ENCODE measurements at regions not wholly inside any gene's neighbourhood (a gene's known extent, or its start where the extent isn't known, plus 50 kb on each side); places are given as distances from the start of the nearest gene placed in this dataset.
"Not testable (repeated sequence)": the region's sequence is repeated elsewhere in the genome, so short reads cannot be mapped to it uniquely, and the experiment has no call there.

DNA sequence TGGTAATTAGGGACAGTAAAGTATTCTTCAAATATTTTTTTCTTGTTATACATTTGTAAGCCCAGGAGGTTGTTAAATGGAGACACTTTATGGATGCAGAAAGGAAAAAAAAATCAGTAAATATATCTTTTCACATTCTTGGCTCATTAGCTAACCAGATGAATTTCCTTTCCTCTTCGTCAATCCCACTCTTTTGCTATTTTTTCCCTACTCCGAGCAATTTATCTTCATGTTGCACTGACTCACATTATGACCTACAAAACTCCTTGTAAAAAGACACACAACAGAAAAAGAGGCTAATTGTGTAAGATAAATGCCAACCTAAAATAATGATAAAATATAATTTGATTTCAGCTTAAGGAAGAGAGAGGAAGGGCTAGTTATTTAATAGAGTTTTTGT is 472.9 kb upstream of the ZNF337 start:
- TF ChIP-seq ZNF274 (IDR thresholded peaks at IDR 0.05; ENCODE audit: low read depth, low read length): no peak

DNA sequence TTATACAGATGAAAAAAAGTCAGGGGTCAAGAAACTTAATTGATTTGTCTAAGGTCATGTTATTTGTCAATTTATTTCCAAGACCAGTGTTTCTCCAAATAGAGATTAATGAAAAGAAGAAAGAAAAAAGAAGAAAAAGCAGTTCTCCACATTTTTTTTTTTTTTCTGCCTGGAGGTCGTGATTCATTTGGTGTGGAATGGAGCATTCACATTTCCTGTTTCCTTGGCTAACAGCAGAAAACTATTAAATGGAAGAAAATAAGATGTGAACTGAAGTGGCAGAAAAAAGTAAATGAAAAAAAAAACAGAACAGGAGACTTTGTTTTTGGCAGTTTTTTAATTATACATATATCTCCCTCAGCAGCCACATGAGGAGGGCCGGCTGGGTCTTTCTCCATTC is 470.8 kb upstream of the ZNF337 start:
- H3K4me3 ChIP-seq (ENCODE audit: low read length): no peak overlapping the region
- no peak for TF ChIP-seq ZNF274 (IDR thresholded peaks at IDR 0.05; ENCODE audit: low read depth, low read length)

More for the DNA sequence above, 472.9 kb upstream of the ZNF337 start:
- H3K4me3 ChIP-seq (ENCODE audit: low read length): no peak overlapping the region

DNA sequence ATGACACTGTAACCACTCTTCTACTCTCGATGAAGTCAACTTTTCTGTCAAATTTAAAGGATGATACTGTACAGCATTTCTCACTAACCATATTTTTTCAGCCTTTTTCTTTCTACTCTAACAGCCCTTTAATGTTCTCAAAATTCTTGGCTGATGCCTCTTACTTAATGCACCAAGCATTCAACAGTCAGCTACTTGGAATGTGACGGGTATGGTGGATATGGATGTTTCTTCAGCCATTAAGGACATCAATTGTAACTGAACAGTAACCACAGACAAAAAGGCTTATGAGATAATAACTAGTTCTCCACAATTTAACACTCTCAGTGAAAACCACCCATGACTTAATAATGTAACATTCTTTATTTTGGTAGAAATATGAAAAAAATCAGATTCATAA is 467.2 kb upstream of the ZNF337 start:
- no peak for TF ChIP-seq ZNF274 (IDR thresholded peaks at IDR 0.05; ENCODE audit: low read depth, low read length)
- no peak overlapping the region for H3K4me3 ChIP-seq (ENCODE audit: low read length)

DNA sequence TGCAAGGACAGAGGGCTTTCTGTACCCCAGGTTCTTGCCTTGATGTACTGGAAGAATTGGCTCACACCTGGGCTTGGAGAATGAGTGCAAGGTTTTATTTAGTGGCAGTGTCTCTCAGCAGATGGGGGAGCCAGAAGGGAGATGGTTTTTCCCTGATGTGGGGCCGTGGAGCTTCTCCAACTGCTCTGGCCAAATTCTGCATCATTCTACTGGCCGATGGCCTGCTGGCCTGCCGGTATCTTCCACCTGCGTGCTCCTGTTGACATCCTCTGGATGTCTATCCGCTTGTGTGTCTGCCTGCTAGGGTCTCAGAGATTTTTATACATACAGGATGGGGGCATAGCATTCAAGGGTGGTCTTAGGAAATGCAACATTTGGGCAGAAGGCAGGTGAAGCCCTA is 466.5 kb upstream of the ZNF337 start:
- not testable (repeated sequence) for H3K4me3 ChIP-seq (ENCODE audit: low read length)

DNA sequence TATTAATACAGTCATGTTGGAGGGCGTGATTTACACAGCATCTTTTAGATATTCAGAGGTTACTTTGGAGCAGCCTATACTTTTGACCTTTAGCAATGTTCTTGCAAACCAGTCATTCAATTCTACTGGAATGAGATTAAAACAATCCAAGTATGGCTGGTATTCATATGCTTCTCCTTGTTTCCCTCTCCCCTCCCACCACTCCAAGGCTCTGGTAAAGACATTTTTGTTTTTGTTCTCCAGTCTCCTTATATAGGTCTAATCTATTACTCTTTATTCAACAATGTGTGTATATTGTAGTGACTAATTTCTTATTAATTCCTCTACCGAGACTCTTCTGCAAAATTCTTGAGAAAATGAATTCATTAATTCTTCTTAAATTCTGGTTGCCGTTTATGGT is 465.1 kb upstream of the ZNF337 start:
- H3K4me3 ChIP-seq (ENCODE audit: low read length): not testable (repeated sequence)

DNA sequence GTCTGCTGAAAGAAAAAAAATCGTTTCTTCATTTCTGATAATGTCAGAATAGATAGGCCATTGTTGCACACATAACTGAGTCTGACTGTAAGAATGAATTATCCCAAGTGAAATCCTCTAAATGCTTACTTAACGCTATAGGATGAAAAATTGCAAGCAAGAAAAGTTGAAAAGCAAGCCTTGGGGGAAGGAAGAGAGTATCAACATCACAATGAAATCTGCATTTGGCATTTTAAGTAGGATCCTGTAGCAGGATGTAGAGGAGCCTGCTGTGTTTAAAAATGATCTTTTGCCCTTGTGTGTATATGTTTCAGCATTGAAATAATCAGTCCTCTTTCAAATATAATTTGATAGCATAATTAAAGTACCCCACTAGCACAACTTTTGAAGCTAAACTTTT is 464.3 kb upstream of the ZNF337 start:
- not testable (repeated sequence) for H3K4me3 ChIP-seq (ENCODE audit: low read length)

DNA sequence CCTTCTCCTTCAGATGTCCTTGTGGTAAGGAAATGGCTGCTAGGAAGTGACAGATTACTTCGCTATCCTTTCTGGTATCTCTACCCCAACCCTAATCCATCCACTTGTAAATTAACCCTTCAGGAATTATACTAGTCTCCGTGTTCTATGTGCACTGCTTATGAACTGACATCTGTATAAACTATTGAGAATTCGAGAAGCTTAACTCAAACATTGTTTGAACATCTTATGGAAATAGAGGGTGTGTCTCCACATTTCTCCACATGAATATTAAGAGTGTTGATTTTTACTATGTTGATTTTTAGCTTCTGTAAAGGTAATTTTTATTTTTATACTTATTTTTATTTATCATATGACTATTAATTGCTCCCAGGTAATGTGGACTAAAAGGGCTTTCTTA is 457.6 kb upstream of the ZNF337 start:
- no peak overlapping the region for H3K4me3 ChIP-seq (ENCODE audit: low read length)
- no peak for TF ChIP-seq ZNF274 (IDR thresholded peaks at IDR 0.05; ENCODE audit: low read depth, low read length)

DNA sequence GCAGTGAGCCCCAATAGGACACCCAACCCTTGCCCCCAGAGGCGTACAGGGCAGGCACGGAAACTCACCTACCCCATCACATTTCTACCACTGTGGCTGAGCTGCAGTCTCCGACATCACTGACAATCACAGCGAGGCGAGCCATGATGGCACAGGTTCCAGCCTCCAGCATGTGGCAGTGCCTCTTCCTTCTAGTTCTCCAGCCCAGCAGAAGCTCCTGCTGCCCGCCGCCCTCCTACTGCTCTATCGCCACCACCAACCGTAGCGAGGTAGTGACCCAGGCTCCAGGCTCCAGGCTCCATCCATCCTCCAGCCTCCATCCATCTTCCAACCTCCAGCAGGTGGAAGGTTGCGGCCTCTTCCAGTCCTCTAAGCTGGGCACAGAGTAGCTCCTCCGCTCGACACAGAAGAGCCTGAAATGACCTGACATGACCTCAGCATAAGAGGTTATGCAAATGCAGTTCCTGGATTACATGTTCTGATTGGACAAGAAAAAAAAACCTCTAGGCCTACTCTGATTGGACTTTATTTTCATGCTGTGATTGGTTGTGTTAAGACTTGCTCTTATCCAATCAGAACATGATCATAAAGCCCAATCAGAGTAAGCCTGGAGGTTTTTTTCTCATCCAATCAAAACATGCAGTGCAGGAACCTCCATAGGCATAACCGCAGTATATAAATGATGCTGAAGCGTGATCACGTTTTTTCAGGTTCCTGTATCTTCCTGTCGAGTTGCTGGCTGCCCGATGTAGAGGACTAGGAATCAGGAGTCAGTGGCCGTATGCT is 438.9 kb upstream of the ZNF337 start:
- no peak for TF ChIP-seq ZNF274 (IDR thresholded peaks at IDR 0.05; ENCODE audit: low read depth, low read length)
- no peak overlapping the region for H3K4me3 ChIP-seq (ENCODE audit: low read length)

DNA sequence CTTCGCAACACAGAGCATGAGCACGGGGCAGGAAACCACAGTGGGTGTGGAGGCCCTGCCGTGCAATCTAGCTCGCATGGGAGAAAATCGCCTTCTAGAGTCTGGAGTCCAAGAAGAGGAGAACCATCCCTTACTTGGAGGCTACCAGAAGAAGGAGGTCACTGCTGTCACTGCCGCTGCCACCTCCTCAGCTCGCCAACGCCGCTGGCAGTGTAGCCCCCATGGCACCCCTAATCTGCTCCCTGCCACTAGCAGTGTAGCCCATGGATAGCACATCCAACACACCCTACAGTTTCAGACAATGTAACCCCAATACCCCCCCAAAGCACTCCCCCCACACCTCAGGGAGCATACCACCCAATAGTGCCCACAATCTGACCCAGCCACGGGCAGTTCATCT is 438.0 kb upstream of the ZNF337 start:
- TF ChIP-seq ZNF274 (IDR thresholded peaks at IDR 0.05; ENCODE audit: low read depth, low read length): no peak

DNA sequence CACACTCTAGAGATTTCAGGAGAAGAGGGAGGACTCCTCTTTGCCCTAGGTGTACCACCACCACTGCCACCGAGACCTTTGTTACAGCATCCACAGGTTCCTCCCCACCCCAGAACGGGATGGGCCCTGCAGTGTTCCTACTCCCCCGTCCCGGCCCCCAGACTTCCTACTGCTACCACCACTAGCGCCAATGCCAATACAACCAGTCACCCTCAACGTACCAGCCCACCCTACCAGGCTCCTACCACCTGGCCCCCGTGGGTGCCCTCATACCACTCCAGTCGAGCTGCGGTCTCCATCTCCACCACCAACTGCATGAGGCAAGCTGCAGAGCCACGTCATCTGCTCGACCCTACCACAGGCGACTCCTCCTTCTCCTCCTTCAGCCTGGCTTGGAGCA is 437.1 kb upstream of the ZNF337 start:
- H3K4me3 ChIP-seq (ENCODE audit: low read length): not testable (repeated sequence)

More for the DNA sequence above, 438.0 kb upstream of the ZNF337 start:
- no peak overlapping the region for H3K4me3 ChIP-seq (ENCODE audit: low read length)

DNA sequence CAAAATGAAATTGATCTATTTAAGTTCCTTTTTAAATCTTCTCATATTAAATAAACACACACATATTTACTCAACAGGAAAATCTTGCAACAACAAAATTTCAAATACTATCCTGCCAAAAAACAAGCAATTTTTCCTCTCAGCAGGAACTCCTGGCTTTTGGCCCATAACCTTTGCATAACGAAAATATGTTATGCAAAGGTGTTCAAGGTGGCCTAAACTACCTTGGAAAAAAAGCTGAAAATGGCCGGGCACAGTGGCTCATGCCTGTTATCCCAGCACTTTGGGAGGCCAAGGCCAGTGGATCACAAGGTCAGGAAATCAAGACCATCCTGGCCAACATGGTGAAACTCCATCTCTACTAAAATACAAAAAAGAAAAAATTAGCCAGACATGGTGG is 424.3 kb upstream of the ZNF337 start:
- not testable (repeated sequence) for H3K4me3 ChIP-seq (ENCODE audit: low read length)

DNA sequence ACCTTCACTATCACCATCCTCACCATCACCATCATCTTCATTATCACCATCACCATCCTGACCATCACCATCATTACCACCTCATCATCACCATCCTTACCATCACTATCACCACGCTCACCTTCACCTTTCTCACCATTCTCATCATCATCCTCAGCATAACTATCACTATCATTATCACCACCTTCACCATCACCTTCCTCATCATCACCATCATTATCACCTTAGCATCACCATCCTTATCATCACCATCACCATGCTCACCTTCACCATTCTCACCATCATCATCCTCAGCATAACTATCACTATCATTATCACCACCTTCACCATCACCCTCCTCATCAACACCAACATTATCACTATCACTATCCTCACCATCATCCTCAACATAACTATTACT is 397.8 kb upstream of the ZNF337 start:
- H3K4me3 ChIP-seq (ENCODE audit: low read length): not testable (repeated sequence)

DNA sequence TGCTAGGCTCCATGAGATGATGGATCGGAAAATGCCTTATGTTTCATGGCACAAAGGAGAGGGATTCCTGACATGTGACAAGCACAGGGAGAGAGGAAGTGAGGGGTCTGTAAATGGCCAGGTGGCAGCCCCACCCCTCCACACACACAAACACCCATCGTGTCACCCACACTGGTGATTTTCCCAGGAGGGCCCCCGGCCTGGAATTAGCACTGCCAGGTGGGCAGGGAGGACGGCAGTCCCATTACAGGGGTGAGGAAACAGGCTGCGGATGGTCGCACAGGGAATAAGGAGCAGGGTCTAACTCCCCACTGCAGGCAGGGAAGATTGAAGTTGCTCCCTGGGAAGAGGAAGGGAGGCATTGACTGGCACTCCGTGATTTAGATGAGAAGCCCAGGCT is 395.3 kb upstream of the ZNF337 start:
- H3K4me3 ChIP-seq (ENCODE audit: low read length): not testable (repeated sequence)

DNA sequence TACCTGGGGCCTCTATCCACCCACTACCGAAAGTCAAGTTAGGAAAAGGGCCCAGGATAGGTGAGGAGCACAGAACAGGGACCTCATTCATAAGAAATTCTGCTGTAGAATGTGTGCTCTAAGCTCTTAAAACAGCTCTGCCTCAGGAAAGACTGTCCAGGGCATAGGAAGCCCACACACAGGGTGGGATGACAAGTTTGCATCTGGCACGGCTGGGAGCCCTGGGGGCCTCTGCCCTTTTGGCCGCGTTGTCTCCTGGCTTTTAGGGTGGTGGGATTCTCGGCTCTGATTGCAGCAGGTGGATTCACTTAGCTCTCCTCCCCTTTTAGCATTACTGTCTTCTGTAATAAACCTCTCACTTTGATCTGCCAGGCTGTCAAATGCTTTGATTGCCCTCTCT is 389.5 kb upstream of the ZNF337 start:
- not testable (repeated sequence) for H3K4me3 ChIP-seq (ENCODE audit: low read length)

DNA sequence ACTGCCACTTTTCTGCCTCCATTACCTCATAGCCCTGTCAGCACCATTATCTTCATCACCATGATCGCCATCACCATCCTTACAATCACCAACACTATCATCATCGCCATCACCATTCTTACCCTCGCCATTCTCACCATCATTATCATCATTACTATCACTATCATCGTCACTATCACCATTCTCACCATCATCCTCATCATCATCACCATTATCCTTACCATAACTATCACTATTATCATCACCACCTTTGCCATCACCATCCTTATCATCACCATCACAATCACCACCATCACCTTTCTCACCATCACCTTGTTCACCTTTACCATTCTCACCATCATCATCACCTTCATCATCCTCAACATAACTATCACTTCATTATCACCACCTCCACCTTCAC is 377.3 kb upstream of the ZNF337 start:
- H3K4me3 ChIP-seq (ENCODE audit: low read length): not testable (repeated sequence)

DNA sequence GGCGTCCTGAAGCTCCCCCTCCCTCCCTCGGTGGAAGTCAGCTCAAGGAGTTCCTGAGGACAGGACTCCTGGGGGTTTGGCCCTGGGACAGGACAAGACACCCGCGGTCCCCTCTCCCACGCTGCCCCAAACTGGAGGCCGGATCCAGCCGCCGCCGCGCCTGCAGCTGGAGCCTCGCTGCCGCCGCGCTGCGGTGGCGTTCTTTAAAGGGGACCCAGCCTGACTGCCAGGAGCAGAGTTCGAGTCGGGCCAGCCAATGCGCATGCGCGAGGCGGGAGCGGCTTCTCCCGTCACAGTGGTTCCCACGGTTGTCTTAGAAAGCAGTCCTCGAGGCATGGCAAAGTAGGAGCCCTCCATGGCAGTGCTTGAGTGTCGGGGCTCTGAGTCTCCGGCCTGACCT is 362.7 kb upstream of the ZNF337 start:
- H3K4me3 ChIP-seq (ENCODE audit: low read length): not testable (repeated sequence)

DNA sequence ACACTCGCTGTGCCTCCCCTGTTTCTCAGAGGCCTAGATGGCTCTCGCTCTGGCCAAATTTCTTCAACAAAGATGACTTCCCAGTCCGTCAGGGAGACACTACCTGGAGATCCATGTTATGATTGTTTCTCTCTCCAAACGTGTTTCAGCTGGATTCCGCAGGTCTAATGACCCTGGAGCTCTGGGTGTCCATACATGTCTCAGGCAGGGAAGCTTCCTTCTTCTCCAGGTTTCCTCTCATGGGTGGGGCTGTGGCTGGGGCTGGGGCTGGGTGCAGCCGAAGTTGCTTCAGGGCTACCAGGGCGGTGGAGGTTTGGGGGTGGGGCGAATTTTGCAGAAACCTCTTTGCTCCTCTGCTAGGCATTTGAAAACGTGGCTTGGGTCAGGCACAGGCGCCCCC is 361.8 kb upstream of the ZNF337 start:
- H3K4me3 ChIP-seq (ENCODE audit: low read length): not testable (repeated sequence)

DNA sequence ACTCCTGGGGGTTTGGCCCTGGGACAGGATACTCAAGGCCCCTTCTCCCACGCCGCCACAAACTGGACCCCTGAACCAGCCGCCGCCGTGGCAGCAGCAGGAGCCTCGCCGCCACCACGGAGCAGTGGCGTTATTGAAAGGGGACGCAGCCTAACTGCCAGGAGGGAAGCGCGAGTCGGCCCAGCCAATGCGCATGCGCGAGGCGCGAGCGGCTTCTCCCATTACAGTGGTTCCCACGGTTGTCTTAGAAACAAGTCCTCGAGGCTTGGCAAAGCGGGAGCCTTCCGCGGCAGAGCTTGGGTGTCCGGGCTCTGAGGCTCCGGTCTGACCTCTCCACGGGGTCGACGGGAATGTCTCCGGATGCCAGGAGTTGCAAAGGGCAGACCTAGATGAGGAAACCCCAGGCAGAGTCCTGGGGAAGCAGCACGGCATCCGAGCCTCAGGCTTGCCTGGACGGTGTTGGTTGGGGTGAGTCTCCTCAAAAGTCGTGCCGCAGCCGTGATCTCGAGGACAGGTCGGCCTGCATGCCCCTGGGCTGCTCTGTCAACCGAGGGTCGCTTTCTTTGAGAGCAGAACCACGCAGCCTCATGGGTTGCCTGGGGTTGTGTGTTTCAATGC is 360.6 kb upstream of the ZNF337 start:
- H3K4me3 ChIP-seq (ENCODE audit: low read length): not testable (repeated sequence)

DNA sequence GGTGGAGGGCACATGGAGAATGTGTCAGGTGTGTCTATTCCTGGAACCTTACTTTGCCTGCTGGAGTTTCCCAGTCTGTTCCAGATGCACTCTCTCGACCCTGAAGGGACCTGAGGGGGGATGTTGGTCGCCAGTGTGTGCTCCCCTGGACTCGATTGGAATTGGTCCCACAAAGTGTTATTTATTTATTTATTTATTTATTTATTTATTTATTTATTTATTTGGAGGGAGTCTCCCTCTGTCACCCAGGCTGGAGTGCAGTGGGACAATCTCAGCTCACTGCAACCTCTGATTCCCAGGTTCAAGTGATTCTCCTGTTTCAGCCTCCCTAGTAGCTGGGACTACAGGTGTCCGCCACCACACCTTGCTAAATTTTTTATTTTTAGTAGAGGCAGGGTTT is 329.1 kb upstream of the ZNF337 start:
- H3K4me3 ChIP-seq (ENCODE audit: low read length): not testable (repeated sequence)

DNA sequence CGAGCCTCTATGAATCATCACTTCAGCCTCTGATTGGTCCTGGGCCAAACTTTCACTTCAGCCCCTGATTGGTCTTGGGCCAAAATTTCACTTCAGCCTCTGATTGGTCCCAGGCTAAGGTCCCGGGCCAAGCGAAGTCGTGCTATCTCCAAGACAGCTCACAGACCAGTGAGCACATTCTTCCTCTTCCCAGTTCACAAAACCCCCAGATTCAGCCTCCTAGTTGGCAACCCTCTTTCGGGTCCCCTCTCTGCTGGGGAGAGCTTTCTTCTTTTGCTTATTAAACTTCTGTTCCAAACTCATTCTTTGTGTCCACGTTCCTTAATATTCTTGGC is 314.3 kb upstream of the ZNF337 start:
- not testable (repeated sequence) for H3K4me3 ChIP-seq (ENCODE audit: low read length)

DNA sequence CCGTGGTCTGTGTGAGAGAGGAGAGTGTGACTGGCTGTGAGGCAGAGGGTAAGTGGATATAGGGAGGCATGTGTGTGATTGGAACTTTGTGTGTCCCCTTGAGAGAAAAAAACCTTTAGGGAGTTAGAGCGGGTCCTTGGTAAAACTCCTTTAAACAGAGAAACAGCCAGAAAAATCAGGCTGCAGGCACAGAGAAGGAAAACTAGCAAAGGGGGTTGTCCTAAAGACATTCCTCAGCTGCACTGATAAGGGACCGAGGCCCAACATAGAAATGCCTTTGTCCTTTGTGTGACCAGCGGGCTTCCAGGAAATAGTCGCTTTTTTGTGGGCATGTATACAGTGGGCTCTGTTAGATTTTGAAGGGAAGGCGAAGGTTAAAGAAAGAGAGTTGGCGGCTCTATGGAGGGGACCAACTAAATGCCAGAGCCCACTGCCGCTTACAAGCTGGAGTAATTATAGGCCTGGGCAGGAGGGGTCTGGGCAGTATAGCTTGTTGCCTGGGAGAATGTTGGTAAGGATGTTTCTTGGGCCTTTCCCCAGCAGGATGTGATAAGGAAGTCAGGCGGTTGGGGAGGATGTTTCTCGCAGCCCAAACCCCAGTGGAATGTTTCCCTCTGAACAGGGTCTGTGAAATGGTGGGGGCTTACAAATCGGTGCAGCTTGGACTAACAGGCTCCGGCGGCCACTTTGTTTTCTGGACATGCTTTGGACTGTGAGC is 313.7 kb upstream of the ZNF337 start:
- H3K4me3 ChIP-seq (ENCODE audit: low read length): peak overlapping the region; percentile 85
